Gastrocnemius medialis (tissue), 4 donors: ENCODE measurements at regions not wholly inside any gene's neighbourhood (a gene's known extent, or its start where the extent isn't known, plus 50 kb on each side); places are given as distances from the start of the nearest gene placed in this dataset.

ENCODE experiments used
- ATAC-seq, 2 donors: fragments of 150-250 bp; one replicate each; pipeline ENCODE4 v1.9.1; 2016
- DNase-seq, 2 donors: peaks; one replicate each; pipeline ENCODE4 v3.0.0-alpha.2; 2019
- H3K27ac ChIP-seq, 4 donors: fragments of 200-600 bp; sonication (generic); 1 replicate in 1 of 4; 2 replicates in 3 of 4; pipeline ENCODE4 v1.5.1; 2016 to 2018; ENCODE audit warnings: mild to moderate bottlenecking in 2 of 4, moderate library complexity in 1 of 4
- H3K27me3 ChIP-seq, 3 donors: fragments of 200-600 bp; sonication (generic) in 2 of 3; 1 replicate in 1 of 3; 2 replicates in 2 of 3; pipeline versions ENCODE4 v1.5.1 to v1.6.0; 2016 to 2019; ENCODE audit warnings: mild to moderate bottlenecking in 1 of 3, moderate library complexity in 1 of 3
- H3K36me3 ChIP-seq, 2 donors: fragments of 200-600 bp; sonication (generic) in 1 of 2; one replicate each; pipeline ENCODE4 v1.5.1; 2017 to 2018
- H3K4me1 ChIP-seq, 2 donors: fragments of 200-600 bp; sonication (generic) in 1 of 2; one replicate each; pipeline ENCODE4 v1.5.1; 2016 to 2017; ENCODE audit warnings: mild to moderate bottlenecking in 2 of 2
- H3K4me3 ChIP-seq, 4 donors: fragments of 200-600 bp; sonication (generic) in 3 of 4; 1 replicate in 1 of 4; 2 replicates in 3 of 4; pipeline ENCODE4 v1.5.1; 2016 to 2019; ENCODE audit warnings: mild to moderate bottlenecking in 2 of 4
- H3K9me3 ChIP-seq, 3 donors: fragments of 200-600 bp; sonication (generic) in 2 of 3; 1 replicate in 1 of 3; 2 replicates in 2 of 3; pipeline ENCODE4 v1.5.1; 2016 to 2019
- POLR2A ChIP-seq, 2 donors: fragments of 450-650 bp; IDR thresholded peaks; one replicate each; pipeline ENCODE4 v1.6.1; 2017; ENCODE audit warnings: antibody characterized with exemption in 2 of 2, mild to moderate bottlenecking in 2 of 2, moderate library complexity in 2 of 2
- in situ Hi-C, 4 donors: fragments of 200-750 bp; cut with MboI; loops; one replicate each; pipeline versions ENCODE4 v1.15.0 to v1.8.0; 2017; ENCODE audit warnings: low sequenced_read_pairs in 4 of 4
- intact Hi-C: fragments of 100-400 bp; cut with DNase I; formaldehyde crosslinking; loops from one replicate; pipeline ENCODE4 v1.15.1; 2023; ENCODE audit warnings: low total_unique reads
- TF ChIP-seq, protein P1 (sequence below), 5 experiments: fragments of 450-650 bp in 3 of 5; fragments of 200-600 bp in 2 of 5; sonication (generic) in 2 of 5; IDR thresholded peaks in 4 of 5; conservative IDR thresholded peaks in 1 of 5; 1 replicate in 4 of 5; 2 replicates in 1 of 5; pipeline ENCODE4 v1.5.1; 2016 to 2019; ENCODE audit warnings: antibody characterized with exemption in 5 of 5, mild to moderate bottlenecking in 3 of 5, moderate library complexity in 3 of 5

DNA sequence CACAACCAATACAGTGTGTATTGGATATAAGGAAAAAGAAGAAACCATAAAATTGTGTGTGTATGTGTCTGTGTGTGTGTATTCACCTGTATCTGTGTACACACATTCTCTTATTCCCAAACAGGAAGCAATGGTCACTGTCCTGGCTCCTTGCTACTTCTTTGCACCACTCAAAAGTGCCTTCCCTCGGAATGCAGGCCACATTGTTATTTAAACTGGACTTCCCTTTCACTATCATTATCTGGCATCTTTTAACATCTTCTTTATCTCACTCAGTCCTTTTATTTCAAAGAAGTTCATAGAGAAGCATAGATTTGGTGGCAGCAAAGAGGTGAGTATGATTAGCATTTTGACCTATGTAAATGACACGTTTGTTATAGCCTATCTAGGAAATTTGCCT is 803.7 kb downstream of the NCAM2 start:
- no peaks in the 10 kb centered on the region for H3K27me3 ChIP-seq
- H3K4me3 ChIP-seq: no peak overlapping the region
- no peaks in the 10 kb centered on the region for H3K4me1 ChIP-seq
- no peak for DNase-seq
- no peaks in the 10 kb centered on the region for H3K9me3 ChIP-seq
- no peaks in the 10 kb centered on the region for H3K36me3 ChIP-seq
- ATAC-seq: no peak
- in situ Hi-C loops: no loop called here
- no peak for TF ChIP-seq POLR2A (IDR thresholded peaks at IDR 0.05)
- TF ChIP-seq, protein P1, sequence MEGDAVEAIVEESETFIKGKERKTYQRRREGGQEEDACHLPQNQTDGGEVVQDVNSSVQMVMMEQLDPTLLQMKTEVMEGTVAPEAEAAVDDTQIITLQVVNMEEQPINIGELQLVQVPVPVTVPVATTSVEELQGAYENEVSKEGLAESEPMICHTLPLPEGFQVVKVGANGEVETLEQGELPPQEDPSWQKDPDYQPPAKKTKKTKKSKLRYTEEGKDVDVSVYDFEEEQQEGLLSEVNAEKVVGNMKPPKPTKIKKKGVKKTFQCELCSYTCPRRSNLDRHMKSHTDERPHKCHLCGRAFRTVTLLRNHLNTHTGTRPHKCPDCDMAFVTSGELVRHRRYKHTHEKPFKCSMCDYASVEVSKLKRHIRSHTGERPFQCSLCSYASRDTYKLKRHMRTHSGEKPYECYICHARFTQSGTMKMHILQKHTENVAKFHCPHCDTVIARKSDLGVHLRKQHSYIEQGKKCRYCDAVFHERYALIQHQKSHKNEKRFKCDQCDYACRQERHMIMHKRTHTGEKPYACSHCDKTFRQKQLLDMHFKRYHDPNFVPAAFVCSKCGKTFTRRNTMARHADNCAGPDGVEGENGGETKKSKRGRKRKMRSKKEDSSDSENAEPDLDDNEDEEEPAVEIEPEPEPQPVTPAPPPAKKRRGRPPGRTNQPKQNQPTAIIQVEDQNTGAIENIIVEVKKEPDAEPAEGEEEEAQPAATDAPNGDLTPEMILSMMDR (IDR thresholded peaks at IDR 0.05 in 4 of 5, conservative IDR thresholded peaks at IDR 0.05 in 1 of 5): no peak
- intact Hi-C loops: no loop called here
- H3K27ac ChIP-seq: no peak overlapping the region

DNA sequence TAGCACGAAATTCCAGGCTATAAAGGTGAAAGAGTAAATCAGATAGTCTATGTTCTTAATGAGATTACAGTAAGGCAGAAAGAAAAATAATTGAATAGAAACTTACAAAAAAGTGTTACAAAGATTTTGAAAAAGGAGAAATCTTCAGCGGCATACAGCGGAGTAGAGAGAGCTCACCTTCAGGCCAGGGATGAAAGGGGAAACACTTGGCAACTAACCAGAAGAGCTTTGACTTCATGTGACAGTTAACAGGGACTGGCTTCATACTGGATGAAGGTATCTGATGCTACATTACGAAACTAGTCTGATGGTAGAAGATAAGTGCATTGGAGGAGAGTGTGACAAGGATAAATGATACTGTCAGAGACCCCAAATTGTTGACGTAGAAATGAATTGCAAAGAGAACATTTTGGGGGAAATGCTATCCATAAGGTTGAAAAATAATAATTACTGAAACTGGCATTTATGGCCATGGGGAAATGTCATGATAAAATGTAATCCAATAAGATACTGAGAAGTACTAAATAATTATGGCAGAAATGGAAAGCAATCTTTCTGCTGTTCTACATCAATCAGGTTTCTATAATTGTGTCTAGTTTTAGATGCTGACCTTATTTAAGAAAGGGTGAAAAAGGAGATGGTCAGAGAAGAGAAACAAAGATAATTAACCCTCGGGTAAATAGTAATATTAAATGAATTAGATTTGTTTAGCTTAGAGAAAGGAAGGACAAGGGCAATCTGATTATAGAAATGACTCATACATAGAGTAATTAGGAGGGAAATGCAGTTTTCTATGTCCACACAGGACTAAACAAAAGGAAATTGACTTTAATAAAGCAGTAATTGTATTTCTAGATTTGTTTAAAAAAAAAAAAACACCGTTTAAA is 808.7 kb downstream of the NCAM2 start:
- TF ChIP-seq, protein P1 (IDR thresholded peaks at IDR 0.05 in 4 of 5, conservative IDR thresholded peaks at IDR 0.05 in 1 of 5): no peak
- no peak for TF ChIP-seq POLR2A (IDR thresholded peaks at IDR 0.05)
- in situ Hi-C loops: no loop called here
- Histone ChIP-seq H3K4me3 (no peak overlapping the region), H3K27ac (no peak overlapping the region), H3K4me1 (no peaks in the 10 kb centered on the region), H3K9me3 (no peaks in the 10 kb centered on the region), H3K36me3 (no peaks in the 10 kb centered on the region), H3K27me3 (no peaks in the 10 kb centered on the region)
- no peak for ATAC-seq
- intact Hi-C loops: no loop called here
- DNase-seq: no peak

DNA sequence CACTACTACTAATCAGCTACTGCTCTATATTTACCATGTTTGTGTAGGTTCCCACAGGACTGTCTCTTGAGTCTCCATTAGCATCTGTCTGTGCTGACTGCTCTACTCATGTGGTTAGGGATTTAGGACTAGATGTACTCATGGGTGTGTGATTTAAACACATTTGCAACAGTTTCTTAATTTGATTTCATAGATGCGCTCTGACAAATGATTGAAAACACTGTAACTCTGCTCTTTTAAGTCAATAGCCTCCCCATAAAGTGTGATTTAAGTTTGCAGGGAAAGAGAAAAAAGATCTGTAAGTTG is 809.3 kb downstream of the NCAM2 start:
- Histone ChIP-seq H3K4me3 (no peak overlapping the region), H3K27ac (no peak overlapping the region), H3K4me1 (no peaks in the 10 kb centered on the region), H3K36me3 (no peaks in the 10 kb centered on the region), H3K9me3 (no peaks in the 10 kb centered on the region), H3K27me3 (no peaks in the 10 kb centered on the region)
- in situ Hi-C loops (no loop called here), intact Hi-C loops (no loop called here)
- no peak for DNase-seq
- ATAC-seq: no peak
- TF ChIP-seq POLR2A (IDR thresholded peaks at IDR 0.05): no peak
- TF ChIP-seq, protein P1 (IDR thresholded peaks at IDR 0.05 in 4 of 5, conservative IDR thresholded peaks at IDR 0.05 in 1 of 5): no peak

DNA sequence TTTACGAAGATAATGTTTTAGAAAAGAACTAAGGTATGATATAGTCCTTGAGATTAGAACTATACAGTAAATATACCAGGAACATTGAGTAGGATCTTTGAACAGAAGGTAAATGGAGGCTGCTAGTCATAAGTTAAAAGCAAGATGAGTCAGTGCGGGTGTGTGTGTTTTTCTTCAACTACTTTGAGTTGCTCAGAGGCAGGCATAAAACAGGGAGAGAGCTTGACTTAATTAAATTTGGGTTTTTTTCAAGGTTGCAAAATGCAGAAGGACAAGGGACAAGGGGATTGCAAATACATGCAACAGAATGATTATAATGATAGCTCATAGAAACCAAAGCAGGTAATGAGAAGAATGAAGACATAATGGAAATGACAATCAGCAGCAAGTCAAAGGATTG is 815.1 kb downstream of the NCAM2 start:
- intact Hi-C loops: no loop called here
- Histone ChIP-seq H3K27me3 (no peaks in the 10 kb centered on the region), H3K4me1 (no peaks in the 10 kb centered on the region), H3K9me3 (no peaks in the 10 kb centered on the region), H3K4me3 (no peak overlapping the region), H3K36me3 (no peaks in the 10 kb centered on the region), H3K27ac (no peak overlapping the region)
- DNase-seq (no peak), ATAC-seq (no peak)
- TF ChIP-seq, protein P1 (IDR thresholded peaks at IDR 0.05 in 4 of 5, conservative IDR thresholded peaks at IDR 0.05 in 1 of 5): no peak
- TF ChIP-seq POLR2A (IDR thresholded peaks at IDR 0.05): no peak
- in situ Hi-C loops: no loop called here

DNA sequence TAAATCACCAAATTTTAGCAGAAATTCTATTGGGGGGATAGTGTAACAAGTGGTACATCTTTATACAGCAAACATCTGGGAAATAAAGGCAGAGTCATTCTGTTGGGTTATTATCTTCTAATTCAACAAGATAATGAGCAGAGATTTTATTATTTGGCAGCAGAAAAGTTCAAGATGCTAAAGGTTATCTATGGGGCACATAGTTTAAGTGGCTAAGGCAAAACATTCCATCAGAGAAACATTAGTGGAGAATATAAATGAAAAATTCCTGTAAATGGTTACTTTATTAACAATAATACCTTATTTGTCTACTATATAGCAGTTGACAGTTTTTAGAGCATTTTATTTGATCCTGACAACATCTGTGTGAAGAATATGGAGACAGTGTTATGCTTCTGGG is 815.7 kb downstream of the NCAM2 start:
- intact Hi-C loops (no loop called here), in situ Hi-C loops (no loop called here)
- Histone ChIP-seq H3K9me3 (no peaks in the 10 kb centered on the region), H3K4me3 (no peak overlapping the region), H3K27me3 (no peaks in the 10 kb centered on the region), H3K36me3 (no peaks in the 10 kb centered on the region), H3K27ac (no peak overlapping the region), H3K4me1 (no peaks in the 10 kb centered on the region)
- ATAC-seq: no peak
- DNase-seq: no peak
- TF ChIP-seq, protein P1 (IDR thresholded peaks at IDR 0.05 in 4 of 5, conservative IDR thresholded peaks at IDR 0.05 in 1 of 5): no peak
- no peak for TF ChIP-seq POLR2A (IDR thresholded peaks at IDR 0.05)
